Testis (tissue), 2 donors: ENCODE measurements at regions not wholly inside any gene's neighbourhood (a gene's known extent, or its start where the extent isn't known, plus 50 kb on each side); places are given as distances from the start of the nearest gene placed in this dataset.

ENCODE experiments used
- CTCF ChIP-seq, 3 experiments: fragments of 450-650 bp in 2 of 3; fragments of 200-600 bp in 1 of 3; sonication (generic) in 1 of 3; IDR thresholded peaks; one replicate each; pipeline ENCODE4 v1.5.1; 2016 to 2019; ENCODE audit warnings: antibody characterized with exemption in 3 of 3, mild to moderate bottlenecking in 2 of 3, moderate library complexity in 1 of 3
- POLR2A ChIP-seq: fragments of 450-650 bp; IDR thresholded peaks from one replicate; pipeline ENCODE4 v1.6.1; 2017; ENCODE audit warnings: antibody characterized with exemption, mild to moderate bottlenecking, moderate library complexity

DNA sequence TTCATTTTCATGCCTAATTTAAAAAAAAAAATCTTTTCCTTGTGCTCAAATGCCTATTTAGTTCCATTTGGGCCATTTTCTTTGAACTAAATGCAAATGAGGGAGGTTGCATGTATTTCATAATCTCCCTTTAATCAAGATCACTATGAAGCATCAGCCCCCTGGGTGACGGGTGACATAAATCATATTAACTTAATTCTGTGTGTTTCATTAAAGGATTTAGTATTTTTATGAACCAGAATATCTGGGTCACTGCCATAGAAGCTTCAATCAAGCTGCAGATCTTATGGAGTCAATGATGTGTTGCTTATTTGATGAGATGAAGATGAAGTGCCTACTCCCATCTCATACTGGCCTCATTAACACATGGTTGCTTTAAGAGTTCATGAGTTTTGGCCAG, 301.9 kb upstream of the PRKCQ start:
- TF ChIP-seq POLR2A (no peak), CTCF (IDR thresholded peaks at IDR 0.05) (no peak)
